IMR-90 (cell line): ENCODE measurements at regions not wholly inside any gene's neighbourhood (a gene's known extent, or its start where the extent isn't known, plus 50 kb on each side); places are given as distances from the start of the nearest gene placed in this dataset.

Source experiments
- ATAC-seq: fragments of 200-7000 bp; cut with Tn5 transposase; 2 replicates; pipeline ENCODE4 v1.9.1; 2020; ENCODE audit warnings: low read depth, mild to moderate bottlenecking, moderate library complexity
- BruUV-seq: library from RNA; stranded (reverse); fragments of 400-500 nt; replicated peaks from 2 replicates; lab custom pipeline; 2021; lab: Mats Ljungman, UMichigan
- CTCF ChIA-PET: fragments of 300-600 bp; formaldehyde crosslinking; extraction: SDS; loops from one replicate; lab custom pipeline; 2021; ENCODE audit warnings: antibody characterized with exemption; lab: Yijun Ruan, JAX
- POLR2A ChIA-PET: fragments of 300-600 bp; sonication (Branson Sonifier 250); formaldehyde crosslinking; loops from one replicate; lab custom pipeline; 2022; ENCODE audit warnings: antibody characterized with exemption; ENCODE audit not compliant: unreplicated experiment; lab: Charles Lee
- DNase-seq: peaks from one replicate; pipeline ENCODE4 v3.0.0; 2013
- H2AFZ ChIP-seq: replicated peaks from 2 replicates; pipeline ENCODE3; 2013; ENCODE audit warnings: low read length, mild to moderate bottlenecking; ENCODE audit not compliant: poor library complexity
- H2AK5ac ChIP-seq: 2 replicates; pipeline ENCODE4 v1.6.1; 2013; ENCODE audit warnings: low read depth, low read length, inconsistent platforms
- H2AK9ac ChIP-seq: replicated peaks from 2 replicates; pipeline ENCODE3; 2013; ENCODE audit warnings: mild to moderate bottlenecking, low read depth, low read length, moderate library complexity; ENCODE audit not compliant: poor library complexity
- H2BK120ac ChIP-seq: 2 replicates; pipeline ENCODE4 v1.6.1; 2013; ENCODE audit warnings: low read depth, low read length, inconsistent platforms
- H2BK15ac ChIP-seq: 3 replicates; pipeline ENCODE4 v1.6.1; 2013; ENCODE audit warnings: low read depth, low read length, inconsistent platforms
- H2BK20ac ChIP-seq: 2 replicates; pipeline ENCODE4 v1.6.1; 2013; ENCODE audit warnings: low read depth, mild to moderate bottlenecking, inconsistent platforms, low read length, moderate library complexity
- H2BK5ac ChIP-seq: 2 replicates; pipeline ENCODE4 v1.6.1; 2013; ENCODE audit warnings: mild to moderate bottlenecking, low read depth, low read length, inconsistent platforms; ENCODE audit not compliant: poor library complexity, severe bottlenecking
- H3K14ac ChIP-seq: replicated peaks from 2 replicates; pipeline ENCODE4 v1.6.1; 2013; ENCODE audit warnings: low read depth, low read length, inconsistent platforms
- H3K18ac ChIP-seq: 2 replicates; pipeline ENCODE4 v1.6.1; 2013; ENCODE audit warnings: low read depth, low read length, control low read depth
- H3K23ac ChIP-seq: 2 replicates; pipeline ENCODE4 v1.6.1; 2013; ENCODE audit warnings: low read depth, low read length, inconsistent platforms
- H3K27ac ChIP-seq: 2 replicates; pipeline ENCODE4 v1.5.1; 2013; ENCODE audit warnings: mild to moderate bottlenecking, control low read depth, low read length; ENCODE audit not compliant: insufficient read depth
- H3K27me3 ChIP-seq: 2 replicates; pipeline ENCODE4 v1.6.1; 2013; ENCODE audit warnings: low read length; ENCODE audit not compliant: control insufficient read depth, insufficient read depth
- H3K36me3 ChIP-seq: 2 replicates; pipeline ENCODE4 v1.6.1; 2013; ENCODE audit warnings: low read length, mixed read lengths; ENCODE audit not compliant: control insufficient read depth, insufficient read depth
- H3K4ac ChIP-seq: 2 replicates; pipeline ENCODE4 v1.6.1; 2013; ENCODE audit warnings: low read depth, low read length, inconsistent platforms
- H3K4me1 ChIP-seq: 2 replicates; pipeline ENCODE4 v1.6.1; 2013; ENCODE audit warnings: low read length, mixed read lengths; ENCODE audit not compliant: control insufficient read depth, insufficient read depth
- H3K4me2 ChIP-seq: 2 replicates; pipeline ENCODE4 v1.6.1; 2013; ENCODE audit warnings: low read depth, mild to moderate bottlenecking, control low read depth, low read length, moderate library complexity
- H3K4me3 ChIP-seq: 2 replicates; pipeline ENCODE4 v1.5.1; 2013; ENCODE audit warnings: low read depth, mild to moderate bottlenecking, control low read depth, low read length, moderate library complexity; ENCODE audit not compliant: insufficient read depth
- H3K56ac ChIP-seq: 2 replicates; pipeline ENCODE4 v1.6.1; 2013; ENCODE audit warnings: low read length, inconsistent platforms; ENCODE audit not compliant: insufficient read depth; ENCODE audit errors: extremely low read depth
- H3K79me1 ChIP-seq, 2 experiments: 2 replicates each; pipeline ENCODE4 v1.6.1; 2013; ENCODE audit warnings: low read length in 2 of 2, inconsistent platforms in 1 of 2, low read depth in 1 of 2
- H3K9ac ChIP-seq: 2 replicates; pipeline ENCODE4 v1.6.1; 2013; ENCODE audit warnings: low read depth, low read length, control low read depth
- H3K9me1 ChIP-seq: 2 replicates; pipeline ENCODE4 v1.6.1; 2013; ENCODE audit warnings: low read length, inconsistent platforms; ENCODE audit not compliant: insufficient read depth
- H3K9me3 ChIP-seq: 2 replicates; pipeline ENCODE4 v1.6.1; 2013; ENCODE audit warnings: low read length; ENCODE audit not compliant: control insufficient read depth, insufficient read depth
- H4K20me1 ChIP-seq: 2 replicates; pipeline ENCODE4 v1.6.1; 2013; ENCODE audit warnings: low read length, inconsistent platforms; ENCODE audit not compliant: insufficient read depth
- H4K5ac ChIP-seq: 2 replicates; pipeline ENCODE4 v1.6.1; 2013; ENCODE audit warnings: mild to moderate bottlenecking, low read depth, low read length, control low read depth
- H4K8ac ChIP-seq, 2 experiments: 2 replicates each; pipeline ENCODE4 v1.6.1; 2013; ENCODE audit warnings: low read depth in 2 of 2, low read length in 2 of 2, control low read depth in 1 of 2, inconsistent platforms in 1 of 2
- H4K91ac ChIP-seq: 2 replicates; pipeline ENCODE4 v1.6.1; 2013; ENCODE audit warnings: low read depth, low read length, inconsistent platforms; ENCODE audit not compliant: insufficient read depth
- BHLHE40 ChIP-seq: fragments of 150-350 bp; IDR thresholded peaks from 2 replicates; pipeline ENCODE4 v1.6.1; 2016; ENCODE audit warnings: mild to moderate bottlenecking, low read depth, low read length
- CEBPB ChIP-seq: IDR thresholded peaks from 2 replicates; pipeline ENCODE4 v1.6.1; 2012; ENCODE audit warnings: low read depth, low read length, improper control_type of control experiment
- CHD1 ChIP-seq: IDR thresholded peaks from 2 replicates; pipeline ENCODE4 v1.6.1; 2012; ENCODE audit warnings: low read depth, low read length, improper control_type of control experiment
- ELK1 ChIP-seq: fragments of 150-350 bp; IDR thresholded peaks from 2 replicates; pipeline ENCODE4 v1.6.1; 2016; ENCODE audit warnings: low read depth, mild to moderate bottlenecking, low read length, moderate library complexity, borderline replicate concordance
- FOS ChIP-seq: fragments of 150-350 bp; IDR thresholded peaks from 2 replicates; pipeline ENCODE4 v1.6.1; 2016; ENCODE audit warnings: low read depth, low read length
- MAFK ChIP-seq: IDR thresholded peaks from 2 replicates; pipeline ENCODE4 v1.6.1; 2012; ENCODE audit warnings: low read depth, low read length, improper control_type of control experiment
- MAZ ChIP-seq: IDR thresholded peaks from 2 replicates; pipeline ENCODE4 v1.6.1; 2012; ENCODE audit warnings: low read depth, mild to moderate bottlenecking, low read length, improper control_type of control experiment, moderate library complexity, borderline replicate concordance
- MXI1 ChIP-seq: IDR thresholded peaks from 2 replicates; pipeline ENCODE4 v1.6.1; 2012; ENCODE audit warnings: low read depth, mild to moderate bottlenecking, low read length, moderate library complexity, borderline replicate concordance
- NFE2L2 ChIP-seq: fragments of 150-350 bp; IDR thresholded peaks from 2 replicates; pipeline ENCODE4 v1.6.1; 2016; ENCODE audit warnings: low read depth, mild to moderate bottlenecking, low read length
- POLR2A ChIP-seq: IDR thresholded peaks from 2 replicates; pipeline ENCODE4 v1.6.1; 2012; ENCODE audit warnings: mild to moderate bottlenecking, low read depth, low read length
- RAD21 ChIP-seq: IDR thresholded peaks from 2 replicates; pipeline ENCODE4 v1.6.1; 2012; ENCODE audit warnings: low read length, improper control_type of control experiment
- RCOR1 ChIP-seq: IDR thresholded peaks from 2 replicates; pipeline ENCODE4 v1.6.1; 2012; ENCODE audit warnings: mild to moderate bottlenecking, low read length, improper control_type of control experiment; ENCODE audit not compliant: insufficient replicate concordance
- RFX5 ChIP-seq: IDR thresholded peaks from 2 replicates; pipeline ENCODE4 v1.8.0; 2012; ENCODE audit warnings: low read depth, mild to moderate bottlenecking, low read length, moderate library complexity
- SMC3 ChIP-seq: fragments of 150-350 bp; IDR thresholded peaks from 2 replicates; pipeline ENCODE4 v1.6.1; 2016; ENCODE audit warnings: low read depth, mild to moderate bottlenecking, antibody characterized with exemption, low read length, moderate library complexity
- WGBS, 2 experiments: methylation state at CpG; one replicate each; pipeline versions ENCODE4 v1.1.5 to v1.1.7; 2013; ENCODE audit warnings: missing lambda C conversion rate in 2 of 2; ENCODE audit not compliant: insufficient read length in 1 of 2; ENCODE audit errors: extremely low coverage in 2 of 2; 5-methylcytosine and 5-hydroxymethylcytosine counted together
- dilution Hi-C: fragments of 300-500 bp; cut with HindIII; formaldehyde crosslinking; loops from one replicate; pipeline ENCODE4 v1.14.3; 2018; ENCODE audit warnings: low sequenced_read_pairs; ENCODE audit not compliant: unreplicated experiment
- in situ Hi-C: fragments of 300-500 bp; cut with MboI; formaldehyde crosslinking; loops from 3 replicates; pipeline ENCODE4 v1.14.3; 2019; ENCODE audit warnings: low sequenced_read_pairs, inconsistent platforms, mixed read lengths
- intact Hi-C: fragments of 100-400 bp; cut with micrococcal nuclease; formaldehyde crosslinking; loops from 2 replicates; pipeline ENCODE4 v1.10.0; 2022
- TF ChIP-seq, protein P1 (sequence below): conservative IDR thresholded peaks from 2 replicates; pipeline ENCODE4 v1.5.1; 2012; ENCODE audit warnings: mild to moderate bottlenecking, low read depth, low read length, improper control_type of control experiment
- TF ChIP-seq, protein P2 (sequence below): fragments of 150-350 bp; IDR thresholded peaks from 2 replicates; pipeline ENCODE4 v1.6.1; 2017; ENCODE audit warnings: mild to moderate bottlenecking, antibody characterized with exemption, low read length, low read depth

GRCh38 chr20:56158489-56158888, 90.0 kb upstream of the MC3R start:
- Histone ChIP-seq H3K4me1 (no peaks in the 10 kb centered on the region), H3K79me1 (no peaks in the 10 kb centered on the region), H2BK20ac (no peak overlapping the region), H2AK9ac (no peak overlapping the region), H2AFZ (no peak overlapping the region), H3K56ac (no peak overlapping the region), H4K20me1 (no peaks in the 10 kb centered on the region), H3K4ac (no peak overlapping the region), H3K27me3 (no peaks in the 10 kb centered on the region), H3K4me3 (no peak overlapping the region), H4K5ac (no peak overlapping the region), H2BK15ac (no peak overlapping the region), H4K91ac (no peak overlapping the region), H3K27ac (no peak overlapping the region), H3K9me1 (no peaks in the 10 kb centered on the region), H3K14ac (no peak overlapping the region), H3K23ac (no peak overlapping the region), H3K4me2 (no peak overlapping the region), H2BK120ac (no peak overlapping the region), H3K9ac (no peak overlapping the region), H4K8ac (no peak overlapping the region), H3K18ac (no peak overlapping the region), H2BK5ac (no peak overlapping the region), H3K36me3 (no peaks in the 10 kb centered on the region), H3K9me3 (peaks cover 32% of the 10 kb centered on the region), H2AK5ac (no peak overlapping the region)
- intact Hi-C loops: no loop called here
- in situ Hi-C loops: no loop called here
- POLR2A ChIA-PET: no interaction called here
- no peak for TF ChIP-seq RFX5
- no peak for TF ChIP-seq RAD21
- no peak for TF ChIP-seq FOS
- TF ChIP-seq MXI1: no peak
- no peak for TF ChIP-seq POLR2A
- TF ChIP-seq MAFK: no peak
- TF ChIP-seq, protein P1, sequence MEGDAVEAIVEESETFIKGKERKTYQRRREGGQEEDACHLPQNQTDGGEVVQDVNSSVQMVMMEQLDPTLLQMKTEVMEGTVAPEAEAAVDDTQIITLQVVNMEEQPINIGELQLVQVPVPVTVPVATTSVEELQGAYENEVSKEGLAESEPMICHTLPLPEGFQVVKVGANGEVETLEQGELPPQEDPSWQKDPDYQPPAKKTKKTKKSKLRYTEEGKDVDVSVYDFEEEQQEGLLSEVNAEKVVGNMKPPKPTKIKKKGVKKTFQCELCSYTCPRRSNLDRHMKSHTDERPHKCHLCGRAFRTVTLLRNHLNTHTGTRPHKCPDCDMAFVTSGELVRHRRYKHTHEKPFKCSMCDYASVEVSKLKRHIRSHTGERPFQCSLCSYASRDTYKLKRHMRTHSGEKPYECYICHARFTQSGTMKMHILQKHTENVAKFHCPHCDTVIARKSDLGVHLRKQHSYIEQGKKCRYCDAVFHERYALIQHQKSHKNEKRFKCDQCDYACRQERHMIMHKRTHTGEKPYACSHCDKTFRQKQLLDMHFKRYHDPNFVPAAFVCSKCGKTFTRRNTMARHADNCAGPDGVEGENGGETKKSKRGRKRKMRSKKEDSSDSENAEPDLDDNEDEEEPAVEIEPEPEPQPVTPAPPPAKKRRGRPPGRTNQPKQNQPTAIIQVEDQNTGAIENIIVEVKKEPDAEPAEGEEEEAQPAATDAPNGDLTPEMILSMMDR: no peak
- TF ChIP-seq SMC3: no peak
- no peak for TF ChIP-seq MAZ
- TF ChIP-seq RCOR1: no peak
- no peak for TF ChIP-seq ELK1
- TF ChIP-seq NFE2L2: no peak
- TF ChIP-seq CEBPB: no peak
- TF ChIP-seq CHD1: no peak
- TF ChIP-seq BHLHE40: no peak
- TF ChIP-seq, protein P2, sequence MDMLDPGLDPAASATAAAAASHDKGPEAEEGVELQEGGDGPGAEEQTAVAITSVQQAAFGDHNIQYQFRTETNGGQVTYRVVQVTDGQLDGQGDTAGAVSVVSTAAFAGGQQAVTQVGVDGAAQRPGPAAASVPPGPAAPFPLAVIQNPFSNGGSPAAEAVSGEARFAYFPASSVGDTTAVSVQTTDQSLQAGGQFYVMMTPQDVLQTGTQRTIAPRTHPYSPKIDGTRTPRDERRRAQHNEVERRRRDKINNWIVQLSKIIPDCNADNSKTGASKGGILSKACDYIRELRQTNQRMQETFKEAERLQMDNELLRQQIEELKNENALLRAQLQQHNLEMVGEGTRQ: no peak
- CTCF ChIA-PET: no interaction called here
- BruUV-seq: no TSS peak
- dilution Hi-C loops: no loop called here
- no CpG with 5 or more reads among the region's 1 CpG for WGBS, 2 experiments
- ATAC-seq (no peak), DNase-seq (no peak)
